ENCODE measurements at regions not wholly inside any gene's neighbourhood (a gene's known extent, or its start where the extent isn't known, plus 50 kb on each side); places are given as distances from the start of the nearest gene placed in this dataset.

GRCh38 chr13:63972328-63972727 is 2556.7 kb upstream of the PCDH20 start:
- no peak for DNase-seq (ENCODE audit: low spot score)

DNA sequence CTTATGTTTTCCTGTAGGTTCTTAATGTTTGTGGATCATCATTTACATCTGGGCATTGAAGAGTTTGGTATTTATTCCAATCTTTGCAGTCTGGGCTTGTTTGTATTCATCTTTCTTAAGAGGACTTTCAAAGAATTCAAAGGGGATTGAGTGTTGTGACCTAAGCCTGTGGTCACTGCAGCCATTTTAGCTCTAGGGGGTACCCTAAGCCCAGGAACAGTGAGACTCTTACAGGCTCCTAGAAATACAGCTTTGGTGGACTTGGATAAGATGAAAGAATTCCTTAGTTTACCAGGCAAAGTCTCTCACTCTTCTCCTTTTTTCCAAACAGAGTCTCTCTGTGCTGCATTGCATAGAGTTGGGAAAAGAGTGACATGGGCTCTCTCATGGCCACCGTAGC is 2539.0 kb upstream of the PCDH20 start:
- DNase-seq (ENCODE audit: low spot score) = no peak

DNA sequence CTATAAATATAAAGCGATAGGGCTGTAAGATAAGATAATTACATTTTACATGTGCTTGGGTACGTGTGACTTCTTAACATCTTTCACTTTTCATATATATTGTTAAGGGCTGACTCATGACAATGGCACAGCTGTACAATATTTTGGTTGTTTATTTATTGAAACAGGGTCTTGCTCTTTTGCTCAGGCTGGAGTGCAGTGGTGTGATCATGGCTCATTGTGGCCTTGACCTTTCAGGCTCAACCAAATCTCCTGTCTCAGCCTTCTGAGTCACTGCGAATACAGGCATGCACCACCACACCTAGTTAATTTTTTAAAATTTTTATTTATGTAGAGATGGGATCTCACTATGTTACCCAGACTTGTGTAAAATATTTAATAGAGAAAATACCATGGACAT is 2532.4 kb upstream of the PCDH20 start:
- no peak for DNase-seq (ENCODE audit: low spot score)

DNA sequence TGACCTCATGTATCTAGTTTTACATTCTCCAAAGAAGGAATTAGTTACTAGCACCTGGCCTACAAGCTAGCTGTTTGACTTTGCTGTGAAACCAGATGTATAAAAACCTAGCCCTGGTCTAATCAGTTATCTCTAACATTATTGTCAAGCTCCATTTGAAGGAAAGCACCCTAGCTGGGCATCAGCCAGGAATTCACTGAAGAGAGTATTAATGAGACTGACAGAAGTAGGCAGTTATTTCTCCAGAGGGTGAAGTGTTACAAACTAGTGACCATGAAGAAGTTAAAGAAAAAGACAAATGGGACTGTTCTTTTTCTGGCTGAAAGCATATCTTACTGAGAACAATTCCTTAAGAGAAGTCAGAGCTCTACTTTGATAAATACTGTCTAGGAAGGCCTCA is 2529.3 kb upstream of the PCDH20 start:
- DNase-seq (ENCODE audit: low spot score) = no peak

DNA sequence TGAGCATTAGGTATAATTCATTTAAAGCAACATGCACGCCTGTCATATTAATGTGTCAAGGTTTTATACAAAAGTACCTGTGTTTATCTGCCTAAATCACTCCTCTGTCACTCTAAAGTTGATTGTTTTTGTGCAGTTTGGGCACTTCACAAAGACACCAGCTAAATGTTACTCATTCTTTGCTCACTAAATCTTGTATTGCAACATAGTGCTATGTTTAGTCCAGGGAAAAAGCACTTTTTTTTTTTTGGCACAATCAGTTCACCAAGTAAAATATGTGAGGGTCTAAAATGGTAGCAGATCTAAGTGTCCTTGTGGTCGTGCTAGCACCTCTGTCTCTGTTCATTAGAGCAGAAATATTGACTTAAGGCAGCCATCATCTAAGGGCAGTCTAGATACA is 2526.7 kb upstream of the PCDH20 start:
- no peak for DNase-seq (ENCODE audit: low spot score)

GRCh38 chr13:63938851-63939250 is 2523.2 kb upstream of the PCDH20 start:
- DNase-seq (ENCODE audit: low spot score) = no peak

- DNase-seq (ENCODE audit: low spot score) = peak; percentile 4
These were observed 2494.9 kb upstream of the PCDH20 start for GRCh38 chr13:63910511-63910910.

DNA sequence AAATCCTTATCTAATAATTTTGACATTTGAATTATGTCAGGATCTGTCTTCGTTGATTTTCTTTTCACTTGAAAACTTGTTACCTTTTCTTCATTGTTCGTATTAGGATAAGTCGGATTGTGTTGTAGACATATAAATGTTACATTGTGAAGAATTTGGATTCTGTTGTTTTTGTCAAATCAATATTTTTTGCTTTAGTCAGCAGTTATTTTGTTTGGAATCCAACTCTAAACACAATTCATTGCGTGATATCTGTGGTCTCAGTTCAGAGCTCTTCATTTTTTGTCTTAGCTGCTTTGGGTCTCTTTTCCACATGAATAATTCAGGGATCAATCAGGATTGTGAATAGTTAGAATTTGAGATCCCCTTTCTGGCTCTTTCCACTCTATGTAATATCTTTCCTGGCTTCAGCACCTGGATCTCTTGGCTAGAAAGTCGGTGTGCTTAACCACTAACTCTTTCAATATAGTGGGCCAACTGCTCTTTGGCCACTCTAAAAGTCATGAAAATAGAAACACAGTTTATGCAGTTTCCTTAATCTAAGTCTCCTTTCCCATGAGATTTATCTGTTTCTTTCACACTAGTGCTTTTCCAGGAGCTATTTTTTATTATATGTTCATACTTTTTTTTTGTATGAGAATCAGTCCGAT is 2494.2 kb upstream of the PCDH20 start:
- no peak for DNase-seq (ENCODE audit: low spot score)

GRCh38 chr13:63902141-63902540 is 2486.5 kb upstream of the PCDH20 start:
- no peak for DNase-seq (ENCODE audit: low spot score)

GRCh38 chr13:63901630-63902029 is 2486.0 kb upstream of the PCDH20 start:
- no peak for DNase-seq (ENCODE audit: low spot score)

- no peak for DNase-seq (ENCODE audit: low spot score)
These were observed 2484.8 kb upstream of the PCDH20 start for GRCh38 chr13:63900406-63900805.

- DNase-seq (ENCODE audit: low spot score) = no peak
These were observed 2480.7 kb upstream of the PCDH20 start for GRCh38 chr13:63896321-63896720.

DNA sequence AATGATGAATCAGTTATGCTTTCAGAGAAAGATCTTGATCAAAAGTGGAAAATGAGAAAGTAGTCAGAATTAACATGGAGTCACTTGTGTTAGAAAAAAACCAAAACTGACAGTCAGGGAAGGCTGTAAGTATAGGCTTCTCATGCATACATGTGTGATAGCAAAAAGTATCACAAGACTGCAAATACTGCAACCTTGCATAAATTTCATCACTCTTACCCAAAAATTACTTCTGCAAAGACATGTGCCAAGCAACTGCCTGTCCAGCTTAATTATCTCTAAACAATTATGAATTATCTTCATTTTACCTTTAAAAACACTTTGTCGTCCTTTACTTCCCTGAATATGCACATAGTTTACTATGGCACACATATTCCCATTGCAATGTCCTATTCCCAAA is 2466.4 kb upstream of the PCDH20 start:
- no peak for DNase-seq (ENCODE audit: low spot score)

DNA sequence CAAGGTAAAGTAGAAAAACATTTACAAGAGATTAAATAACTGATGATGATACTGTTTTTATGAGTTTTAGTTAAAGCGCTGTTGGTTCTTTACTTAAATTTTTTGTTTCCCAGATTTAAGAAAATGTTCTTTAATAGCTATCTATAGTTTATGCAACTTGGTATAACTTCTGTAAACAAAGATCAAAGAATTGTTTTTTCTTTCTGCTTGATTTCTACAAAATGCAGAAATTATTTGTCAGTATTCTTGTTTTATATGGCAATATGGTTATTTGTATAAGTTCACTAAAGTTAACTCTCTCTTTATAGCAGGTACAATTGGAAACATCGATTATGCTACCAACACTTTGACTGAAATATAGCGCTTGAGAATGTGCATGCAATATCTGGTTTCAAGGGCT is 2465.1 kb upstream of the PCDH20 start:
- DNase-seq (ENCODE audit: low spot score) = no peak

DNA sequence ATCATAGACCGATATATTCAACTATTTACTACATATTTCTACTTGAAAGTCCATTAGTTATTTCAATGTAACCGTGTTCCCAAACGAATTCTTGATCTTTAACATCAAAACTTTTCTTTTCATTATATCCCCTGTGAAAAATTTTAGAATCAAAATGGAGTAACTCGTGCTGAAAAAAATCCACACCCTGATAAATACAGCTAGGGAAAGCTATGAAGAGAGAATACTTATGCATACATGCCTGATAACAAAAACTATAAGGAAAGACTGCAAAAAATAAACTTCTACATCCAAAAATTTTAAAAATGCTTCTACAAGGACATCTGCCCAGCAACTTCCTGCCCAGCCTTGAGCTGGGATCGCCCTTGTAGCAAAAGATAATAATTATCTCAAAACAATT is 2458.3 kb upstream of the PCDH20 start:
- DNase-seq (ENCODE audit: low spot score) = no peak

GRCh38 chr13:63864171-63864902 is 2448.7 kb upstream of the PCDH20 start:
- no peak for DNase-seq (ENCODE audit: low spot score)

GRCh38 chr13:63855457-63856118 is 2439.9 kb upstream of the PCDH20 start:
- DNase-seq (ENCODE audit: low spot score) = no peak

- no peak for DNase-seq (ENCODE audit: low spot score)
These were observed 2438.2 kb upstream of the PCDH20 start for GRCh38 chr13:63853816-63854215.

GRCh38 chr13:63851526-63851925 is 2435.9 kb upstream of the PCDH20 start:
- DNase-seq (ENCODE audit: low spot score) = no peak

GRCh38 chr13:63843766-63844699 is 2428.4 kb upstream of the PCDH20 start:
- DNase-seq (ENCODE audit: low spot score) = no peak

DNA sequence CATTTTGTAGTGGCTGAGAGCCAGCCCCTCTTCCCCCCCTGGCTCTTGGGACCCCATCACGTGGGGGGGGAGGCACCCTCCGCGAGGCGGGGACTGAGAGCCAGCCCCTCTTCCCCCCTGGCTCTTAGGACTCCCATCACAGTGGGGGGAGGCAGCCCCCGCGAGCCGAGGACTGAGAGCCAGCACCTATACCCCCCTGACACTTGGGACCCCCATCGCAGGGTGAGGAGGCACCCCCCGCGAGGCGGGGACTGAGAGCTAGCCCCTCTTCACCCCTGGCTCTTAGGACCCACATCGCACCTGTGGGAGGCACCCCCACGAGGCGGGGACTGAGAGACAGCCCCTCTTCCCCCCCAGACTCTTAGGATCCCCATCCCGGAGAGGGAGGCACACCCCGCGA is 2426.5 kb upstream of the PCDH20 start:
- DNase-seq (ENCODE audit: low spot score) = no peak
